Stomach (tissue), 4 donors: ENCODE measurements at regions not wholly inside any gene's neighbourhood (a gene's known extent, or its start where the extent isn't known, plus 50 kb on each side); places are given as distances from the start of the nearest gene placed in this dataset.

Experiments used
- EP300 ChIP-seq: sonication (generic); formaldehyde crosslinking; IDR thresholded peaks from one replicate; pipeline ENCODE4 v1.6.1; 2017; ENCODE audit warnings: antibody characterized with exemption
- POLR2A ChIP-seq, 4 donors: fragments of 450-650 bp; IDR thresholded peaks; one replicate each; pipeline ENCODE4 v1.6.1; 2016; ENCODE audit warnings: antibody characterized with exemption in 4 of 4, control low read depth in 2 of 4, mild to moderate bottlenecking in 1 of 4, moderate library complexity in 1 of 4
- POLR2AphosphoS5 ChIP-seq, 3 donors: sonication (generic); formaldehyde crosslinking; IDR thresholded peaks; one replicate each; pipeline ENCODE4 v1.6.1; 2016; ENCODE audit warnings: antibody characterized with exemption in 3 of 3
- TF ChIP-seq, protein P1 (sequence below), 7 experiments: fragments of 450-650 bp in 4 of 7; fragments of 200-600 bp in 3 of 7; sonication (generic) in 3 of 7; IDR thresholded peaks; one replicate each; pipeline ENCODE4 v1.5.1; 2016 to 2019; ENCODE audit warnings: antibody characterized with exemption in 7 of 7, control low read depth in 2 of 7, mild to moderate bottlenecking in 1 of 7

DNA sequence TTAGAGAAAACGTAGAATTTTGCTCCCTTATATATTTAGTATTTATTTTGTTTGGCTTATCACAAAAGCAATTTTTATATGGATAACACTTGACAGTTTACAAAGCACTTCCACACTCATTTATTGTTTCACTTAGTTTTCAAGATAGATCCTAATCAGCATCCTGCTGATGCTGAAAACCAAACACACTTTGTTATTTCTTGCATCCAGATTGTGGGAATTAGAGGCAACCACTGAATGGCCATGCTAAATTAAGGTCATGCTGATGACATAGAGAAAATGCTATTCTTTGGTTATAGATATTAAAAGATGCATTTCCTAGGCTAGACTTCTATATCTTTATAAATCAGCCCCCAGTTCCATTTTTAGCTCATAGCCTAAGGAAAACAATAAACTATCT is 474.1 kb upstream of the KCNMB2 start:
- TF ChIP-seq, protein P1, sequence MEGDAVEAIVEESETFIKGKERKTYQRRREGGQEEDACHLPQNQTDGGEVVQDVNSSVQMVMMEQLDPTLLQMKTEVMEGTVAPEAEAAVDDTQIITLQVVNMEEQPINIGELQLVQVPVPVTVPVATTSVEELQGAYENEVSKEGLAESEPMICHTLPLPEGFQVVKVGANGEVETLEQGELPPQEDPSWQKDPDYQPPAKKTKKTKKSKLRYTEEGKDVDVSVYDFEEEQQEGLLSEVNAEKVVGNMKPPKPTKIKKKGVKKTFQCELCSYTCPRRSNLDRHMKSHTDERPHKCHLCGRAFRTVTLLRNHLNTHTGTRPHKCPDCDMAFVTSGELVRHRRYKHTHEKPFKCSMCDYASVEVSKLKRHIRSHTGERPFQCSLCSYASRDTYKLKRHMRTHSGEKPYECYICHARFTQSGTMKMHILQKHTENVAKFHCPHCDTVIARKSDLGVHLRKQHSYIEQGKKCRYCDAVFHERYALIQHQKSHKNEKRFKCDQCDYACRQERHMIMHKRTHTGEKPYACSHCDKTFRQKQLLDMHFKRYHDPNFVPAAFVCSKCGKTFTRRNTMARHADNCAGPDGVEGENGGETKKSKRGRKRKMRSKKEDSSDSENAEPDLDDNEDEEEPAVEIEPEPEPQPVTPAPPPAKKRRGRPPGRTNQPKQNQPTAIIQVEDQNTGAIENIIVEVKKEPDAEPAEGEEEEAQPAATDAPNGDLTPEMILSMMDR (IDR thresholded peaks at IDR 0.05): no peak
- no peak for TF ChIP-seq EP300
- no peak for TF ChIP-seq POLR2A (IDR thresholded peaks at IDR 0.05)
- TF ChIP-seq POLR2AphosphoS5 (IDR thresholded peaks at IDR 0.05): no peak
